ENCODE measurements at regions not wholly inside any gene's neighbourhood (a gene's known extent, or its start where the extent isn't known, plus 50 kb on each side); places are given as distances from the start of the nearest gene placed in this dataset.

- TF ChIP-seq, protein P1, sequence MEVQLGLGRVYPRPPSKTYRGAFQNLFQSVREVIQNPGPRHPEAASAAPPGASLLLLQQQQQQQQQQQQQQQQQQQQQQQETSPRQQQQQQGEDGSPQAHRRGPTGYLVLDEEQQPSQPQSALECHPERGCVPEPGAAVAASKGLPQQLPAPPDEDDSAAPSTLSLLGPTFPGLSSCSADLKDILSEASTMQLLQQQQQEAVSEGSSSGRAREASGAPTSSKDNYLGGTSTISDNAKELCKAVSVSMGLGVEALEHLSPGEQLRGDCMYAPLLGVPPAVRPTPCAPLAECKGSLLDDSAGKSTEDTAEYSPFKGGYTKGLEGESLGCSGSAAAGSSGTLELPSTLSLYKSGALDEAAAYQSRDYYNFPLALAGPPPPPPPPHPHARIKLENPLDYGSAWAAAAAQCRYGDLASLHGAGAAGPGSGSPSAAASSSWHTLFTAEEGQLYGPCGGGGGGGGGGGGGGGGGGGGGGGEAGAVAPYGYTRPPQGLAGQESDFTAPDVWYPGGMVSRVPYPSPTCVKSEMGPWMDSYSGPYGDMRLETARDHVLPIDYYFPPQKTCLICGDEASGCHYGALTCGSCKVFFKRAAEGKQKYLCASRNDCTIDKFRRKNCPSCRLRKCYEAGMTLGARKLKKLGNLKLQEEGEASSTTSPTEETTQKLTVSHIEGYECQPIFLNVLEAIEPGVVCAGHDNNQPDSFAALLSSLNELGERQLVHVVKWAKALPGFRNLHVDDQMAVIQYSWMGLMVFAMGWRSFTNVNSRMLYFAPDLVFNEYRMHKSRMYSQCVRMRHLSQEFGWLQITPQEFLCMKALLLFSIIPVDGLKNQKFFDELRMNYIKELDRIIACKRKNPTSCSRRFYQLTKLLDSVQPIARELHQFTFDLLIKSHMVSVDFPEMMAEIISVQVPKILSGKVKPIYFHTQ (CRISPR knock-in tag; IDR thresholded peaks at IDR 0.05) = no peak
- TF ChIP-seq PREB (CRISPR knock-in tag; IDR thresholded peaks at IDR 0.05; ENCODE audit: borderline replicate concordance) (no peak), CTCF (IDR thresholded peaks at IDR 0.05) (no peak), JUN (CRISPR knock-in tag; IDR thresholded peaks at IDR 0.05) (no peak), GRHL2 (CRISPR knock-in tag; IDR thresholded peaks at IDR 0.05; ENCODE audit: insufficient replicate concordance, severe bottlenecking) (no peak), FOXJ3 (CRISPR knock-in tag; IDR thresholded peaks at IDR 0.05; ENCODE audit: borderline replicate concordance) (no peak), NR1H2 (CRISPR knock-in tag; IDR thresholded peaks at IDR 0.05) (no peak), ZNF416 (CRISPR knock-in tag; IDR thresholded peaks at IDR 0.05) (no peak), HMGXB4 (CRISPR knock-in tag; IDR thresholded peaks at IDR 0.05) (no peak), FOXK1 (CRISPR knock-in tag; IDR thresholded peaks at IDR 0.05) (no peak)
- TF ChIP-seq, protein P2, sequence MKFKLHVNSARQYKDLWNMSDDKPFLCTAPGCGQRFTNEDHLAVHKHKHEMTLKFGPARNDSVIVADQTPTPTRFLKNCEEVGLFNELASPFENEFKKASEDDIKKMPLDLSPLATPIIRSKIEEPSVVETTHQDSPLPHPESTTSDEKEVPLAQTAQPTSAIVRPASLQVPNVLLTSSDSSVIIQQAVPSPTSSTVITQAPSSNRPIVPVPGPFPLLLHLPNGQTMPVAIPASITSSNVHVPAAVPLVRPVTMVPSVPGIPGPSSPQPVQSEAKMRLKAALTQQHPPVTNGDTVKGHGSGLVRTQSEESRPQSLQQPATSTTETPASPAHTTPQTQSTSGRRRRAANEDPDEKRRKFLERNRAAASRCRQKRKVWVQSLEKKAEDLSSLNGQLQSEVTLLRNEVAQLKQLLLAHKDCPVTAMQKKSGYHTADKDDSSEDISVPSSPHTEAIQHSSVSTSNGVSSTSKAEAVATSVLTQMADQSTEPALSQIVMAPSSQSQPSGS (CRISPR knock-in tag; IDR thresholded peaks at IDR 0.05; ENCODE audit: borderline replicate concordance, low read depth) = no peak
- TF ChIP-seq, protein P3, sequence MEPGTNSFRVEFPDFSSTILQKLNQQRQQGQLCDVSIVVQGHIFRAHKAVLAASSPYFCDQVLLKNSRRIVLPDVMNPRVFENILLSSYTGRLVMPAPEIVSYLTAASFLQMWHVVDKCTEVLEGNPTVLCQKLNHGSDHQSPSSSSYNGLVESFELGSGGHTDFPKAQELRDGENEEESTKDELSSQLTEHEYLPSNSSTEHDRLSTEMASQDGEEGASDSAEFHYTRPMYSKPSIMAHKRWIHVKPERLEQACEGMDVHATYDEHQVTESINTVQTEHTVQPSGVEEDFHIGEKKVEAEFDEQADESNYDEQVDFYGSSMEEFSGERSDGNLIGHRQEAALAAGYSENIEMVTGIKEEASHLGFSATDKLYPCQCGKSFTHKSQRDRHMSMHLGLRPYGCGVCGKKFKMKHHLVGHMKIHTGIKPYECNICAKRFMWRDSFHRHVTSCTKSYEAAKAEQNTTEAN (CRISPR knock-in tag; IDR thresholded peaks at IDR 0.05) = no peak
These were observed 139.5 kb upstream of the GAREM1 start (continued) for GRCh38 chr18:32610176-32610575.

- H3K36me3 Mint-ChIP-seq = no peaks in the 10 kb centered on the region
- POLR2A ChIA-PET = no interaction called here
- ATAC-seq = peak; percentile 60
- H3K27me3 Mint-ChIP-seq (ENCODE audit: low read depth) = no peaks in the 10 kb centered on the region
- no peak for DNase-seq (ENCODE audit: low spot score)
- CTCF ChIA-PET = no interaction called here
- H3K9me3 Mint-ChIP-seq = no peaks in the 10 kb centered on the region
- H3K4me1 Mint-ChIP-seq = peaks cover 9% of the 10 kb centered on the region; the same call in 1 of the 2 replicates
- H3K27ac Mint-ChIP-seq = no peak overlapping the region
- H3K4me3 Mint-ChIP-seq = no peak overlapping the region
- TF ChIP-seq IRF1 (CRISPR knock-in tag; IDR thresholded peaks at IDR 0.05) (no peak), NR3C1 (CRISPR knock-in tag; conservative IDR thresholded peaks at IDR 0.05; ENCODE audit: low read depth) (no peak), MAX (CRISPR knock-in tag; IDR thresholded peaks at IDR 0.05) (no peak), ATF1 (CRISPR knock-in tag; IDR thresholded peaks at IDR 0.05) (no peak), ZNF121 (CRISPR knock-in tag; IDR thresholded peaks at IDR 0.05) (no peak), ESRRA (CRISPR knock-in tag; IDR thresholded peaks at IDR 0.05; ENCODE audit: borderline replicate concordance) (no peak), HMGXB4 (CRISPR knock-in tag; IDR thresholded peaks at IDR 0.05) (no peak), ZBTB21 (CRISPR knock-in tag; IDR thresholded peaks at IDR 0.05; ENCODE audit: borderline replicate concordance) (no peak), ZNF671 (CRISPR knock-in tag; IDR thresholded peaks at IDR 0.05) (no peak)
These were observed 137.1 kb upstream of the GAREM1 start for GRCh38 chr18:32607816-32608215.

Measured in WTC11 (cell line).